ENCODE measurements at regions not wholly inside any gene's neighbourhood (a gene's known extent, or its start where the extent isn't known, plus 50 kb on each side); places are given as distances from the start of the nearest gene placed in this dataset.

DNA sequence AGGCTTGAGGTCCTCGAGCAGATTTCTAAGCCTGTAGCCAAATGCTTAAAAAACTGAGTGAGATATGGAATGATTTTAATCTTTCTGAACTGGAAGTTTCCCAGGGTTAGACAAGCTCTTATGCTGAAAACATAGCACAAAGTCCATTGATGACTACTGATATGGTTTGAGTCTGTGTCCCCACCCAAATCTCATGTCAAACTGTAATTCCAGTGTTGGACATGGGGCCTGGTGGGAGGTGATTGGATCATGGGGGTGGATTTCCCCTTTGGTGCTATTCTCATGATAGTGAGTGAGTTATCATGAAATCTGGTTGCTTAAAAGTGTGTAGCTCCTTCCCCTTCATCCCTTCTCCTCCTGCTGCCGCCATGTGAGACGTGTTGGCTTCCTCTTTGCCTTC lies 454.9 kb downstream of the SPRY1 start:
- TF ChIP-seq NFATC4 (CRISPR knock-in tag; IDR thresholded peaks at IDR 0.05) (no peak), NR3C1 (CRISPR knock-in tag; conservative IDR thresholded peaks at IDR 0.05; ENCODE audit: low read depth) (no peak), ZBTB21 (CRISPR knock-in tag; IDR thresholded peaks at IDR 0.05; ENCODE audit: borderline replicate concordance) (no peak), USF2 (CRISPR knock-in tag; IDR thresholded peaks at IDR 0.05) (no peak), NR1H2 (CRISPR knock-in tag; IDR thresholded peaks at IDR 0.05) (no peak), E2F1 (CRISPR knock-in tag; IDR thresholded peaks at IDR 0.05) (no peak), NFE2L1 (CRISPR knock-in tag; IDR thresholded peaks at IDR 0.05) (no peak), TCF7 (CRISPR knock-in tag; IDR thresholded peaks at IDR 0.05; ENCODE audit: low read depth) (no peak), KAT7 (CRISPR knock-in tag; IDR thresholded peaks at IDR 0.05; ENCODE audit: borderline replicate concordance) (no peak)
- TF ChIP-seq, protein P1, sequence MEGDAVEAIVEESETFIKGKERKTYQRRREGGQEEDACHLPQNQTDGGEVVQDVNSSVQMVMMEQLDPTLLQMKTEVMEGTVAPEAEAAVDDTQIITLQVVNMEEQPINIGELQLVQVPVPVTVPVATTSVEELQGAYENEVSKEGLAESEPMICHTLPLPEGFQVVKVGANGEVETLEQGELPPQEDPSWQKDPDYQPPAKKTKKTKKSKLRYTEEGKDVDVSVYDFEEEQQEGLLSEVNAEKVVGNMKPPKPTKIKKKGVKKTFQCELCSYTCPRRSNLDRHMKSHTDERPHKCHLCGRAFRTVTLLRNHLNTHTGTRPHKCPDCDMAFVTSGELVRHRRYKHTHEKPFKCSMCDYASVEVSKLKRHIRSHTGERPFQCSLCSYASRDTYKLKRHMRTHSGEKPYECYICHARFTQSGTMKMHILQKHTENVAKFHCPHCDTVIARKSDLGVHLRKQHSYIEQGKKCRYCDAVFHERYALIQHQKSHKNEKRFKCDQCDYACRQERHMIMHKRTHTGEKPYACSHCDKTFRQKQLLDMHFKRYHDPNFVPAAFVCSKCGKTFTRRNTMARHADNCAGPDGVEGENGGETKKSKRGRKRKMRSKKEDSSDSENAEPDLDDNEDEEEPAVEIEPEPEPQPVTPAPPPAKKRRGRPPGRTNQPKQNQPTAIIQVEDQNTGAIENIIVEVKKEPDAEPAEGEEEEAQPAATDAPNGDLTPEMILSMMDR (IDR thresholded peaks at IDR 0.05) = no peak
- TF ChIP-seq, protein P2, sequence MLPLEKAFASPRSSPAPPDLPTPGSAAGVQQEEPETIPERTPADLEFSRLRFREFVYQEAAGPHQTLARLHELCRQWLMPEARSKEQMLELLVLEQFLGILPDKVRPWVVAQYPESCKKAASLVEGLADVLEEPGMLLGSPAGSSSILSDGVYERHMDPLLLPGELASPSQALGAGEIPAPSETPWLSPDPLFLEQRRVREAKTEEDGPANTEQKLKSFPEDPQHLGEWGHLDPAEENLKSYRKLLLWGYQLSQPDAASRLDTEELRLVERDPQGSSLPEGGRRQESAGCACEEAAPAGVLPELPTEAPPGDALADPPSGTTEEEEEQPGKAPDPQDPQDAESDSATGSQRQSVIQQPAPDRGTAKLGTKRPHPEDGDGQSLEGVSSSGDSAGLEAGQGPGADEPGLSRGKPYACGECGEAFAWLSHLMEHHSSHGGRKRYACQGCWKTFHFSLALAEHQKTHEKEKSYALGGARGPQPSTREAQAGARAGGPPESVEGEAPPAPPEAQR (CRISPR knock-in tag; IDR thresholded peaks at IDR 0.05) = no peak
- TF ChIP-seq, protein P3, sequence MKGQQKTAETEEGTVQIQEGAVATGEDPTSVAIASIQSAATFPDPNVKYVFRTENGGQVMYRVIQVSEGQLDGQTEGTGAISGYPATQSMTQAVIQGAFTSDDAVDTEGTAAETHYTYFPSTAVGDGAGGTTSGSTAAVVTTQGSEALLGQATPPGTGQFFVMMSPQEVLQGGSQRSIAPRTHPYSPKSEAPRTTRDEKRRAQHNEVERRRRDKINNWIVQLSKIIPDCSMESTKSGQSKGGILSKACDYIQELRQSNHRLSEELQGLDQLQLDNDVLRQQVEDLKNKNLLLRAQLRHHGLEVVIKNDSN (CRISPR knock-in tag; IDR thresholded peaks at IDR 0.05) = no peak

Measured in WTC11 (cell line).